Activated CD8-positive, alpha-beta T cell treated with anti-CD3 and anti-CD28 coated beads, Interleukin-2, amount 10 ng/mL, durations not matched to agents 7 days and 5 days (primary cell): ENCODE measurements at regions not wholly inside any gene's neighbourhood (a gene's known extent, or its start where the extent isn't known, plus 50 kb on each side); places are given as distances from the start of the nearest gene placed in this dataset.

Source experiments
- ATAC-seq: fragments of 150-1000 bp; cut with Tn5 transposase; one replicate; pipeline ENCODE4 v1.10.0; 2021; ENCODE audit warnings: moderate library complexity
- CTCF ChIA-PET: fragments of 350-600 bp; sonication (Branson Sonifier 250); formaldehyde crosslinking; loops from one replicate; lab custom pipeline; 2021; ENCODE audit warnings: antibody characterized with exemption; lab: Charles Lee
- POLR2A ChIA-PET: fragments of 350-600 bp; sonication (Branson Sonifier 250); formaldehyde crosslinking; loops from one replicate; lab custom pipeline; 2021; ENCODE audit warnings: antibody characterized with exemption; lab: Charles Lee
- DNase-seq: peaks from one replicate; pipeline ENCODE4 v3.0.0-alpha.2; 2020
- H3K27ac Mint-ChIP-seq: one replicate; pipeline ENCODE4 v1.8.0; 2021; ENCODE audit warnings: mild to moderate bottlenecking, mixed read lengths
- H3K27me3 Mint-ChIP-seq: one replicate; pipeline ENCODE4 v1.8.0; 2021; ENCODE audit warnings: low read depth, mixed read lengths
- H3K36me3 Mint-ChIP-seq: one replicate; pipeline ENCODE4 v1.8.0; 2021; ENCODE audit warnings: low read depth, mixed read lengths
- H3K4me1 Mint-ChIP-seq: one replicate; pipeline ENCODE4 v1.8.0; 2021; ENCODE audit warnings: low read depth, mixed read lengths
- H3K4me3 Mint-ChIP-seq: one replicate; pipeline ENCODE4 v1.8.0; 2021; ENCODE audit warnings: mild to moderate bottlenecking, mixed read lengths
- H3K9me3 Mint-ChIP-seq: one replicate; pipeline ENCODE4 v1.8.0; 2022; ENCODE audit warnings: mixed read lengths; ENCODE audit not compliant: insufficient read depth

DNA sequence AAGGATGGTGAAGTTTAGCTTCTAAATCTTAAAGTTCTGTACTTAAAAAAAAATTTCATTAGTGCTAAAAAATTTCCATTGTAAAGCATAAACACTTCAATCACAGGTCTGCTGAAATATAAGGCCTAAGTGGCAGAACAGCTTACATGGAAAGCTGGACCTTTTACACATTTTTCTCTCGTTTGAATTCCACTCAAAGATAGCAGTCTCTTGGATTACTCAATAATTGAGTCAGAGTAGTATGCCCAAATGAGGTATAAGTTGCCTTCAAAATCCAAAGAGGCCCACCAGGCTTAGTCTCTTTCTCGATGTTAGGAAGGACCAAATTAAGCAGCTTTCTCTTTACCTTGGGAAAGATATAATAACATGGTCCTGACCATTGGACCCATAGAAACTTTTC lies 220.4 kb upstream of the CWC22 start:
- Mint-ChIP-seq H3K36me3 (no peaks in the 10 kb centered on the region), H3K27me3 (no peaks in the 10 kb centered on the region), H3K9me3 (no peaks in the 10 kb centered on the region), H3K27ac (no peak overlapping the region), H3K4me1 (no peaks in the 10 kb centered on the region), H3K4me3 (no peak overlapping the region)
- DNase-seq = no peak
- ChIA-PET CTCF (no interaction called here), POLR2A (no interaction called here)
- no peak for ATAC-seq

DNA sequence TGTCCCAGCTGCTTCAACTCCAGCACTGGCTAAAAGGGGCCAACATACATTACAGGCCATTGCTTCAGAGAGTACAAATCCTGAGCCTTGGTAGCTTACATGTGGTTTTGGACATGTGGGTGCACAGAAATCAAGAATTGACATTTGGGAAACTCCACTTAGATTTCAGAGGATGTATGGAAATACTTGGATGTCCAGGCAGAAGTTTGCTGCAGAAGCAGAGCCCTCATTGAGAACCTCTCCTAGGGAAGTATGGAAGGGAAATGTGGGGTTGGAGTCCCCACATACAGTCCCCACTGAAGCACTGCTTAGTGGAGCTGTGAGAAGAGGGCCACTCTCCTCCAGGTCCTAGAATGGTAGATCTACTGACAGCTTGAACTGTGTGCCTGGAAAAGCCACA lies 218.0 kb upstream of the CWC22 start:
- CTCF ChIA-PET = no interaction called here
- no peaks in the 10 kb centered on the region for H3K4me1 Mint-ChIP-seq
- POLR2A ChIA-PET = no interaction called here
- no peak for DNase-seq
- H3K27ac Mint-ChIP-seq = no peak overlapping the region
- no peaks in the 10 kb centered on the region for H3K27me3 Mint-ChIP-seq
- H3K36me3 Mint-ChIP-seq = no peaks in the 10 kb centered on the region
- H3K9me3 Mint-ChIP-seq = no peaks in the 10 kb centered on the region
- ATAC-seq = no peak
- no peak overlapping the region for H3K4me3 Mint-ChIP-seq

DNA sequence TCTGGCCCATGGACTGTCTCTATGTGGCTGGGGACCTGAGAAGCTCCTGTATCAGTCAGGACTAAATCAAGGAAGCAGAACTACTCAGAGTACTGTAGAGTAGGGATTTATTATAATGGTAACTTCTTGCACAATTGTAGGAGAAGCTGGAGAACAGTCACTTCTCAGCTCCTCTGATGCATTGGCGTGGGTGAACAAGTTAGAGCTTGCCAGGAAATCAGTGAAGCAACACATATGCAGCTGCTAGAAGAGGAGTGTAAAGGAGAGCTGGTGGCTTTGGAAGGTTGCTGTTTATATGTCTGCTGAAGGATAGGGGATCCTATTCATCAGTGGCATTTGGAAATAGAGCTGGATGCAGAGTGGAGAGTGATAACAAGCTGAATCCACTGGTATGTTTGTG lies 215.5 kb upstream of the CWC22 start:
- H3K27ac Mint-ChIP-seq = no peak overlapping the region
- H3K27me3 Mint-ChIP-seq = no peaks in the 10 kb centered on the region
- DNase-seq = no peak
- no peak for ATAC-seq
- H3K4me1 Mint-ChIP-seq = no peaks in the 10 kb centered on the region
- no peak overlapping the region for H3K4me3 Mint-ChIP-seq
- ChIA-PET CTCF (no interaction called here), POLR2A (no interaction called here)
- no peaks in the 10 kb centered on the region for H3K9me3 Mint-ChIP-seq
- H3K36me3 Mint-ChIP-seq = no peaks in the 10 kb centered on the region

DNA sequence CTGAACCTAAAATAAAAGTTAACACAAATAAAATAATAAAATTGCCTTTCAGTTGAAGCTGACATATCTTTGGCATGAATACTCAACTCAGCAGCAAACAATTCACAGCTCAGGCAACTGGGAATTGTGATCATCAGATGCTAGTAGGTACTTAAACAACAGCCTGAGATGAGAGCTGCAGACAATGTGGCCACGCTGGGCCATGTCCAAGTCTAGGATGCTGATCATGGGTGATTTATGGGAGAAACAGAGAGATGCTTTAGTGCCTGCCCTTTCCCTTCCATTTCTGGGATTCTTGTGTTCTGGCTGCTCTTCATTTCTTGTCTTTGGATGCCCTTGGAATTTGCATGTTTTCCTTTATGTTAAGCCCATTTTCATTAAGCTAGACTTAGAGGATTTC lies 212.4 kb upstream of the CWC22 start:
- POLR2A ChIA-PET = no interaction called here
- Mint-ChIP-seq H3K27ac (no peak overlapping the region), H3K9me3 (no peaks in the 10 kb centered on the region), H3K4me1 (no peaks in the 10 kb centered on the region), H3K4me3 (no peak overlapping the region), H3K36me3 (no peaks in the 10 kb centered on the region), H3K27me3 (no peaks in the 10 kb centered on the region)
- ATAC-seq (no peak), DNase-seq (no peak)
- CTCF ChIA-PET = no interaction called here

DNA sequence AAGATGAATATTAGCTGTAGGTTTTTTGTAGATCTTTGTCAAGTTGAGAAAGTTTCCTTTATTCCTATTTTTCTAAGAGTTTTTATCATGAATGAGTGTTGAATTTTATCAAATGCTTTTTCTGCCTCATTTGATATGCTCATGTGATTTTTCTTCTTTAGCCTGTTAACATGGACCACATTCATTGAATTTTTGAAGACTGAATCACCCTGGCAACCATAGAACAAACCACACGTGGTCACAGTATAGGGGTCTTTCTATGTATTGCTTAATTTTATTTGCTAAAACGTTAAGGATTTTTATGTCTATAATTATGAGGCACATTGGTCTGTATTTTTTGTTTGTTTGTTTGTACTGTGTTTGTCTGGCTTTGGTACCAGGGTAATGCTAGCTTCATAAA lies 201.7 kb upstream of the CWC22 start:
- no peaks in the 10 kb centered on the region for H3K9me3 Mint-ChIP-seq
- H3K36me3 Mint-ChIP-seq = no peaks in the 10 kb centered on the region
- ATAC-seq (no peak), DNase-seq (no peak)
- no peaks in the 10 kb centered on the region for H3K4me1 Mint-ChIP-seq
- no peak overlapping the region for H3K4me3 Mint-ChIP-seq
- CTCF ChIA-PET = no interaction called here
- H3K27me3 Mint-ChIP-seq = no peaks in the 10 kb centered on the region
- H3K27ac Mint-ChIP-seq = no peak overlapping the region
- POLR2A ChIA-PET = no interaction called here

DNA sequence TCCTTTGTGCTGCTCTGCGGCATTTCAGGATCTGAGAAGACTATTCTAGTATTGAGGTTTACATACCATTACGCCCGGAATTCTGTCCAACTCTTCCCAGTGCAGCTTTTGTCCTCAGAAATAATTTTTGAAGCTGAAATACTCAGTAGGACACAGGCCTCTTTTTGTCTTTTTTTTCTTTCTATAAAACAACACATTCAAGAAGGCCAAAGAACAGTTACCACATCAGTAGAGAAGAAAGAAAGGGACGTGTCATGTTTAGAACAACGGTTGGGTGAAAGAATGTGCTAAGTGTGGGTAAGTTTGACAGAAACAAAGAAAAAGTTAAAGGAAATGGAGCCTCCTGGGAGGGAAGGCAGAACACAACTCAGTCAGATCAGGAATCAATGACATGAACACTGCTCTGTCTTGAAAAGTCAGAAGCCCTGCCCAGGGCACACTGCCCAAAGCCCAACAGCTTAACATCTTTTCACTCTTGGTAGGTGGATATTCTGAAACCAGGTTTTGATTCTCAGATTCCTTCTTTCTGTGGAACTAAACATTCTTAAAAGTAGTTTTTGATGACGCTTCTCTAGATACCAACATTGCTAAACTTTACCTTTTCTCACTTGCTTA lies 198.6 kb upstream of the CWC22 start:
- Mint-ChIP-seq H3K4me3 (no peak overlapping the region), H3K36me3 (no peaks in the 10 kb centered on the region), H3K27me3 (no peaks in the 10 kb centered on the region), H3K4me1 (no peaks in the 10 kb centered on the region), H3K27ac (no peak overlapping the region), H3K9me3 (no peaks in the 10 kb centered on the region)
- ChIA-PET POLR2A (no interaction called here), CTCF (no interaction called here)
- no peak for ATAC-seq
- DNase-seq = no peak

GRCh38 chr2:180203972-180204371 lies 196.9 kb upstream of the CWC22 start:
- no peak overlapping the region for H3K27ac Mint-ChIP-seq
- no peaks in the 10 kb centered on the region for H3K27me3 Mint-ChIP-seq
- CTCF ChIA-PET = no interaction called here
- no peaks in the 10 kb centered on the region for H3K9me3 Mint-ChIP-seq
- no peak overlapping the region for H3K4me3 Mint-ChIP-seq
- H3K36me3 Mint-ChIP-seq = no peaks in the 10 kb centered on the region
- DNase-seq = no peak
- ATAC-seq = no peak
- H3K4me1 Mint-ChIP-seq = no peaks in the 10 kb centered on the region
- POLR2A ChIA-PET = no interaction called here

DNA sequence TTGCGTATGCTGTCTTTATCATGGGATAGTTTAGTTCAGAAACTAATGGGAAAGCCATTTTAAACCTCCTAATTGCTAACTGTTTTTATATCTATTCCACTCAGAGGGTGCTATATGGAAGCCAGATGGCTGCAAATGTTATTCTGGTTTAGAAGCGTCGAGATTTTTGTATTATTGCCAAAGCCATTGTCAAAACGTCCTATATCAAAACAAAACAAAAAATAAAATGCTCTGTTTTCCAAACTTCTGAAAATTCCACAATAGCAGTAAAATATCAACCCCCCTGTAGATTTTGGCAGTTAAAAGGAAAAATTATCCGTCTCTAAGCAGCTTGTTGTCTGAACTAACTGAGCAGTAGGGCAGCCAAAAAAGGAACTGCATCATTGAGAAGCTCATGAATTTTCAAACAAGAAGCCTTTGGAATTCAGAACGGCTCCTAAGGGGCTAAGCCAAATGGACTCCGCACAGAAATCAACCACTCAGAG lies 195.4 kb upstream of the CWC22 start:
- no peak overlapping the region for H3K4me3 Mint-ChIP-seq
- DNase-seq (no peak), ATAC-seq (no peak)
- H3K36me3 Mint-ChIP-seq = no peaks in the 10 kb centered on the region
- H3K27me3 Mint-ChIP-seq = no peaks in the 10 kb centered on the region
- ChIA-PET POLR2A (no interaction called here), CTCF (no interaction called here)
- H3K9me3 Mint-ChIP-seq = no peaks in the 10 kb centered on the region
- no peaks in the 10 kb centered on the region for H3K4me1 Mint-ChIP-seq
- H3K27ac Mint-ChIP-seq = no peak overlapping the region

GRCh38 chr2:180196419-180196977 lies 189.4 kb upstream of the CWC22 start:
- no peak overlapping the region for H3K4me3 Mint-ChIP-seq
- no peak overlapping the region for H3K27ac Mint-ChIP-seq
- H3K27me3 Mint-ChIP-seq = no peaks in the 10 kb centered on the region
- H3K4me1 Mint-ChIP-seq = no peaks in the 10 kb centered on the region
- DNase-seq (no peak), ATAC-seq (no peak)
- ChIA-PET CTCF (no interaction called here), POLR2A (no interaction called here)
- H3K9me3 Mint-ChIP-seq = no peaks in the 10 kb centered on the region
- no peaks in the 10 kb centered on the region for H3K36me3 Mint-ChIP-seq

GRCh38 chr2:180195847-180196246 lies 188.8 kb upstream of the CWC22 start:
- Mint-ChIP-seq H3K4me3 (no peak overlapping the region), H3K27me3 (no peaks in the 10 kb centered on the region), H3K4me1 (no peaks in the 10 kb centered on the region), H3K9me3 (no peaks in the 10 kb centered on the region), H3K27ac (no peak overlapping the region), H3K36me3 (no peaks in the 10 kb centered on the region)
- no peak for ATAC-seq
- CTCF ChIA-PET = no interaction called here
- POLR2A ChIA-PET = no interaction called here
- DNase-seq = no peak

GRCh38 chr2:180191432-180192124 lies 184.5 kb upstream of the CWC22 start:
- ChIA-PET CTCF (no interaction called here), POLR2A (no interaction called here)

GRCh38 chr2:180190851-180191250 lies 183.8 kb upstream of the CWC22 start:
- no peak for DNase-seq
- Mint-ChIP-seq H3K4me3 (no peak overlapping the region), H3K9me3 (no peaks in the 10 kb centered on the region), H3K4me1 (no peaks in the 10 kb centered on the region), H3K27ac (no peak overlapping the region), H3K36me3 (no peaks in the 10 kb centered on the region), H3K27me3 (no peaks in the 10 kb centered on the region)
- ChIA-PET POLR2A (no interaction called here), CTCF (no interaction called here)
- no peak for ATAC-seq

More at GRCh38 chr2:180191432-180192124, 184.5 kb upstream of the CWC22 start:
- H3K27ac Mint-ChIP-seq = no peak overlapping the region
- no peak for ATAC-seq
- H3K9me3 Mint-ChIP-seq = no peaks in the 10 kb centered on the region
- no peaks in the 10 kb centered on the region for H3K4me1 Mint-ChIP-seq
- H3K27me3 Mint-ChIP-seq = no peaks in the 10 kb centered on the region
- H3K36me3 Mint-ChIP-seq = no peaks in the 10 kb centered on the region
- H3K4me3 Mint-ChIP-seq = no peak overlapping the region
- DNase-seq = no peak
